GM21723 (cell line): ENCODE measurements at regions not wholly inside any gene's neighbourhood (a gene's known extent, or its start where the extent isn't known, plus 50 kb on each side); places are given as distances from the start of the nearest gene placed in this dataset.
"Not testable (repeated sequence)": the region's sequence is repeated elsewhere in the genome, so short reads cannot be mapped to it uniquely, and the experiment has no call there.

Source experiments
- ATAC-seq: cut with Tn5 transposase; IDR thresholded peaks from one replicate; pipeline ENCODE4 v1.9.1; 2021; ENCODE audit warnings: mild to moderate bottlenecking, moderate library complexity; ENCODE audit not compliant: unreplicated experiment

- no peak for ATAC-seq
These were observed 381.0 kb upstream of the NRP1 start for GRCh38 chr10:33715303-33715975.

GRCh38 chr10:33712825-33713224 is 378.4 kb upstream of the NRP1 start:
- ATAC-seq: no peak

- ATAC-seq: no peak
These were observed 375.5 kb upstream of the NRP1 start for GRCh38 chr10:33710006-33710405.

- no peak for ATAC-seq
These were observed 374.7 kb upstream of the NRP1 start for GRCh38 chr10:33709008-33709753.

- ATAC-seq: no peak
These were observed 374.1 kb upstream of the NRP1 start for GRCh38 chr10:33708561-33708960.

- ATAC-seq: no peak
These were observed 372.3 kb upstream of the NRP1 start for GRCh38 chr10:33706746-33707145.

- ATAC-seq: no peak
These were observed 371.7 kb upstream of the NRP1 start for GRCh38 chr10:33706191-33706590.

GRCh38 chr10:33704214-33704830 is 369.9 kb upstream of the NRP1 start:
- ATAC-seq: no peak

GRCh38 chr10:33703501-33704213 is 369.2 kb upstream of the NRP1 start:
- ATAC-seq: no peak

GRCh38 chr10:33698033-33698432 is 363.6 kb upstream of the NRP1 start:
- ATAC-seq: no peak

GRCh38 chr10:33697016-33697415 is 362.5 kb upstream of the NRP1 start:
- ATAC-seq: no peak

- ATAC-seq: no peak
These were observed 361.1 kb upstream of the NRP1 start for GRCh38 chr10:33695536-33695935.

GRCh38 chr10:33690536-33690935 is 356.1 kb upstream of the NRP1 start:
- not testable (repeated sequence) for ATAC-seq

- ATAC-seq: no peak
These were observed 354.0 kb upstream of the NRP1 start for GRCh38 chr10:33688506-33688905.

- no peak for ATAC-seq
These were observed 349.7 kb upstream of the NRP1 start for GRCh38 chr10:33684211-33684611.

- no peak for ATAC-seq
These were observed 347.1 kb upstream of the NRP1 start for GRCh38 chr10:33681595-33681994.

GRCh38 chr10:33680036-33680435 is 345.6 kb upstream of the NRP1 start:
- no peak for ATAC-seq

GRCh38 chr10:33676606-33677339 is 342.3 kb upstream of the NRP1 start:
- no peak for ATAC-seq

GRCh38 chr10:33674986-33675599 is 340.6 kb upstream of the NRP1 start:
- no peak for ATAC-seq

GRCh38 chr10:33674491-33674890 is 340.0 kb upstream of the NRP1 start:
- ATAC-seq: no peak
